GM21367 (cell line): ENCODE measurements at regions not wholly inside any gene's neighbourhood (a gene's known extent, or its start where the extent isn't known, plus 50 kb on each side); places are given as distances from the start of the nearest gene placed in this dataset.

Source experiments
- ATAC-seq: cut with Tn5 transposase; IDR thresholded peaks from one replicate; pipeline ENCODE4 v1.9.1; 2021; ENCODE audit not compliant: unreplicated experiment

GRCh38 chr6:43910638-43911353, 140.8 kb downstream of the VEGFA start:
- ATAC-seq: no peak

DNA sequence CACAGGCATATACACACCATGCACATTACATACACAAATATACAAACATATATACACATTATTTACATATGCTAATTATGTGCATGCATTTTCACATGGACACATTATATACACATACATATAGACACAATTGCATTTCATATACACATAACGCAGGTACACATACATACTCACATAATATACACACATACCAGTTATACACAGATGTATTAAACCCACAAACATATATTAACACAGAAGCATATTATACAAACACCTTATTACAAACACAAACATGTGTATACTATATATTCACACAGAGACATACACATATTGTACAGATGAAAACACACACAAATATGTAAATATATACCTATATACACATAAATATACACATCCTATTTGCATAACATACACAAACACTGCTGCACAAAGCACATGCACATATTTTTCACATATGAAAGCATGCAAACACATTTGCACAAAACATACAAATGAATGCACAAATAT, 140.2 kb downstream of the VEGFA start:
- no peak for ATAC-seq

GRCh38 chr6:43909474-43910148, 139.6 kb downstream of the VEGFA start:
- no peak for ATAC-seq

GRCh38 chr6:43907789-43908472, 137.9 kb downstream of the VEGFA start:
- ATAC-seq: no peak

- ATAC-seq: no peak
Measured at GRCh38 chr6:43907312-43907711, 137.3 kb downstream of the VEGFA start.

GRCh38 chr6:43904311-43905123, 134.5 kb downstream of the VEGFA start:
- no peak for ATAC-seq

DNA sequence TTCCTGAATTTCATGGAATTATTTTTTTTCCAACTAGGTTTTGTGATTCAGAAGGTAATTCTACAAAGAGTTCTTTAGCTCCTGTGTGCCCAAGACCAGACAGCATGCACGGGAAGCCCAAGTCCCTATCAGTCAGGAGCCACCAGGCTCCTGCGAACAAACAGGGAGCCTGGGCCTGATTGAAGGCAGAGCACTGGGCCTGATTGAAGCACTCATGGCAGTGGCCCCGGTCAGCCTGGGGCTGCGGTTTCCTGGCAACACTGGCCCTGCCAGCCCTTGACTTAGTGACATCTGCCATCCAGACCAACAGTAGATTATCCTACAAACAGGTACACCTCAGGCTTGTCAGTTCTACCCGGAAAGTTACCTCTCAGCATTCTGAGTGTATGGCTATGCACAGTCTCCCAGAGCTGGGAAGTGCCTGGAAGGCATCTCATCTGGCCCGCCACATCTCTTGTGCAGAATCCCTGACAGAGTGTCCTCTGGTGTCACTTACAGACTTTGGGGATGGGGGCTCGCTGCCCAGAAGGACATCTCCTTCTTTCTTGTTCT, 133.8 kb downstream of the VEGFA start:
- ATAC-seq: no peak

DNA sequence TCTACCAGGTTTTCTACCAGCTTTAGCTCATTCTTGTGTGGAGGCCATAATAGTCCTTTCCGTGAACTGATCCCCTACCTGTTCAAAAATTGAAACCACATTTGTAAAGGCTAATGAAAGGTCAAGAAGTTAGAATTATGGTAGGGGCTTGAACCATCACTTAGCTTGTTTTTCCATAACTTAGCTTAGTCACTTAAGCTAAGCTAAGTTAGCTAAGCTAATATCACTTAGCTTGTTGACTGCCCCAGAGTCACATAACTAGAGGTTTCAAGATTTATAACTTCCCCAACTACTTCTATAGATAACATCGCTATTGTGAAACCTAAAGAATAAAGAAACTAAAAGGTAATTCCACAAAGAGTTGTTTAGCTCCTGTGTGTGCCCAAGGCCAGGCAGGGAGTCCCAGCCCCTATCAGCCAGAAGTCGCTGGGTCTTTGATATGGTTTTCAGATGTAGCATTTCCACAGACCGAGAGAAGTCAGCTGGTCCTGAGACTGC, 131.8 kb downstream of the VEGFA start:
- ATAC-seq: no peak

GRCh38 chr6:43900916-43901732, 131.1 kb downstream of the VEGFA start:
- ATAC-seq: no peak

DNA sequence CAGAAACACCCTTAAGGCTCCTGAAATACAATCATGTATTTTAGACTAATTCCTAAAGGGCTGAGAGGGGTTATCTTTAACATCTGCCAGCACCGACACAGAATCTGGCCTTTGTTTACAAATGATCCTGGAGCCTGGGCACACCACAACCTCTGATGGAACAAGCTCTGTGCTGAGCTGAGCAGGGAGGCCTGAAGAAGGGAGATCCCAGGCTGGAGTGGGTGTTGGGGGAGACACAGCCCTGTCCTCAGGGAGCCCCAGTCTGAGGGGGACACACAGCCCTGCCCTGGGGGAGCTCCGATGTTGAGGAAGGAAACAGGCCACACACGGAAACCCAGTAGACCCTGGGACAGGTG, 130.5 kb downstream of the VEGFA start:
- no peak for ATAC-seq

DNA sequence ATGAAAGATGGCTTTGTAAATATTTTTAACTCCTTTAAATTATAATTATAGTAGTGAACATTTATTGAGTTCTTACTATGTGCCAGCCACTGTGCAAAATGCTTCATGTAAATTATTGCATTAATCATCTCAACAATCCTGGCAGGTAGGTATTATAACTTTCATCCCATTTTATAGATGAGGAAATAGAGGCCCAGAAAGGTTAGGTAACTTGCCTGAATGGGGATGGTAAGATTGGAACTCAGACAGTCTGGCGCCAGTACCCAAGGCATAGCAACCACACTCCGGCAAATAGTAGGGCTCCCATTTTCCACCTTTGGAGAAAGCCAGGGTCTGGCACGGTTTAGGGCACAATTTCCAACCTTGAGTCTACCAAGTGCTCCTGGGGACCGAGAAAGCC, 129.8 kb downstream of the VEGFA start:
- ATAC-seq: no peak

DNA sequence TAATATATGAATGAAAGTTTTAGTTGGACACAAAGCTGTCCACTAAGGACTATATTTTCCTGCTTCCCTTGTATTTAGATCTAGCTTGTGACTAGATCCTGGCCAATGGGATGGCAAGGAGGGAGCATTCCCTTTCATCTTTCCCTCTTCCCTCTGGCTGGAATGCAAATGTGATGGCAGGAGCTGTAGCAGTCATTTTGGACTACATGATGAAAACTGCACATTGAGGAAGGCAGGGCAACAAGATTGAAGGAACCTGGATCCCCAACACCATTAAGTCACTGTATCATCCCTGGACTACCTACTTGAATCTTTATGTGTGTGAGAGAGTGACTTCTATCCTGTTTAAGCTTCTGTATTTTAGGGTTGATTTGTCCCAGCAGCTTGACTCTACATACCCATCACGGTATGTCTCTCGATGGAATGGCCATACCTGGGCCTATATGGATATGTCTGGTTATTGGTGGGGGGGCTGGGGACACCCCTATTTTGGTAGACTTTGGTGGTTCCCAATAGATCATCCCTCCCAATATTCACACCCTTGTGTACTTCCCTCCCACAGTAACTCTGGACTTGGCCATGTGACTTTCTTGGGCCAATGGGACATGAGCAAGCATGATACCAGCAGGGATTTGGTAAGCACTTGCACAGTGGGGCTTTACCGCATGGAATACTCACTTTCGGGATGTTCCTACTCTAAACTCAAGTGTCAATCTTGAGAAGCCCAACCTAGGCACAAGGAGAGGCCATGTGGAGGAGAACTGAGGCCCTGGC, 128.5 kb downstream of the VEGFA start:
- no peak for ATAC-seq

- no peak for ATAC-seq
Measured at GRCh38 chr6:43897571-43898302, 127.7 kb downstream of the VEGFA start.

DNA sequence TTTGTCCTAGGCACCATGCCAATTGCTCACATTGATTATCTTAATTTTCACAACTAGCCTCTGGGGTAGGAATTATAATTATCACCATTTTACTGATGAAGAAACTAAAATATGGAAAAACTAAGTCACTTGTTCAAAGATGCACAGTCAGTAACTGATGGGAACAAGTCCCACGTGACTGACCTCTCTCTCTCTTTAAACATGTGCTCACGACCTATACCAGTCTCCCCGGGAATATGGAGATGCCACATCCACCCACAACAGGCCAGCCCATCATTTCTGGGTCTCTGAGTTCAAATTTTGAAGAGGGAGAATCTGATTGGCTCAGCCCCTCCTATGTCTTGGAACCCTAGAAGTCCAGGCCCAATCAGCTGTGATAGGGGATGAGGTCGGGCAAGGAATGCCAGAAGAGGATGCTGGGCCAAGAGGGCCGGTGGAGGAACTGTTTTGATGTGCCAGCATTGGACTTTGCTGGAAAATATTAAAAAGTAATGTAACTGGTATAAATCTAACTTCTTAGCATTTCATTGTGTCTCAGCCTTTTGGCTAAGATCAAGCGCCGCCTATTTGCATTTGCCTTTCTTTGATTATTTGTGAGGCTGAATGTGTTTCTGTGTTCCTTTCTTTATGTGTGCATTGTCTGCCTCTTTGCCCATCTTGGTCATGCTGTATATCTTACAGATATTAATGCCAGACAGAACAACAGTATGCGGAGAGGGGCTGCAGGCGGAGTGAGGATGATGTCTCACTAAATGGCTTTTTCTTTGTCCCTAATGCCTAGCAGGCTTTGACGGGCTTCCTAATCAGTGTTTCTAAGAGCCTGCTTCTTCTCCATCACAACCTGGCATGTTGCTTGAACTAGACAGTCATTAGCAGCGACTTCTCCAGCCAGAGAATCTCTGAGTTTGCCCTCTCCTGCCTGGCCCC, 126.6 kb downstream of the VEGFA start:
- ATAC-seq: no peak

- ATAC-seq: no peak
Measured at GRCh38 chr6:43895656-43896328, 125.8 kb downstream of the VEGFA start.

- no peak for ATAC-seq
Measured at GRCh38 chr6:43893073-43893472, 123.1 kb downstream of the VEGFA start.
